ENCODE measurements at regions not wholly inside any gene's neighbourhood (a gene's known extent, or its start where the extent isn't known, plus 50 kb on each side); places are given as distances from the start of the nearest gene placed in this dataset.

- no peak for TF ChIP-seq CTCF (IDR thresholded peaks at IDR 0.05; ENCODE audit: extremely low read depth in 1 of 2, insufficient read depth in 1 of 2, low read depth in 1 of 2, low read length in 2 of 2)
- no peak for TF ChIP-seq JUN (IDR thresholded peaks at IDR 0.05; ENCODE audit: borderline replicate concordance, insufficient read depth, insufficient read length, low read depth)
- no peak for TF ChIP-seq POLR2A (IDR thresholded peaks at IDR 0.05; ENCODE audit: low read depth, low read length)
- no peak for TF ChIP-seq EZH2 (IDR thresholded peaks at IDR 0.05; ENCODE audit: borderline replicate concordance, low read depth, low read length, severe bottlenecking)
- no peak for TF ChIP-seq POLR2AphosphoS5 (IDR thresholded peaks at IDR 0.05; ENCODE audit: insufficient read depth, low read depth, low read length)
- TF ChIP-seq MAX (IDR thresholded peaks at IDR 0.05; ENCODE audit: insufficient read depth, insufficient read length) = no peak
- no peak for TF ChIP-seq GATA2 (IDR thresholded peaks at IDR 0.05; ENCODE audit: insufficient read depth, insufficient read length, low read depth, low read length)
- TF ChIP-seq FOS (IDR thresholded peaks at IDR 0.05; ENCODE audit: borderline replicate concordance, insufficient read depth, low read length) = no peak
- no peak for TF ChIP-seq MYC (IDR thresholded peaks at IDR 0.05; ENCODE audit: low read depth, low read length)
Observed at GRCh38 chr10:30238836-30239235, 110.2 kb downstream of the MTPAP start.

All from endothelial cell of umbilical vein (primary cell).